Panc1 (cell line): ENCODE measurements at regions not wholly inside any gene's neighbourhood (a gene's known extent, or its start where the extent isn't known, plus 50 kb on each side); places are given as distances from the start of the nearest gene placed in this dataset.

Experiments
- ATAC-seq: fragments of 200-7000 bp; cut with Tn5 transposase; 2 replicates; pipeline ENCODE4 v1.9.1; 2020; ENCODE audit warnings: mild to moderate bottlenecking, moderate library complexity
- BruUV-seq: library from RNA; stranded (reverse); fragments of 400-500 nt; replicated peaks from 2 replicates; lab custom pipeline; 2021; lab: Mats Ljungman, UMichigan
- CTCF ChIA-PET: fragments of 300-600 bp; sonication (Branson Sonifier 250); formaldehyde crosslinking; loops from one replicate; lab custom pipeline; 2022; ENCODE audit warnings: antibody characterized with exemption; lab: Charles Lee
- POLR2A ChIA-PET: fragments of 300-600 bp; sonication (Branson Sonifier 250); formaldehyde crosslinking; loops from one replicate; lab custom pipeline; 2022; ENCODE audit warnings: antibody characterized with exemption; lab: Charles Lee
- DNase-seq: peaks from one replicate; pipeline ENCODE4 v3.0.0-alpha.2; 2010; ENCODE audit warnings: low read depth, low spot score
- H3K27ac ChIP-seq: 2 replicates; pipeline ENCODE4 v1.5.1; 2011; ENCODE audit warnings: mild to moderate bottlenecking, low read length, inconsistent platforms
- H3K27me3 ChIP-seq: fragments of 200-500 bp; sonication (Bioruptor generic); 2 replicates; pipeline ENCODE4 v1.6.0; 2014; ENCODE audit warnings: low read length, inconsistent platforms; ENCODE audit not compliant: control insufficient read depth, insufficient read depth
- H3K36me3 ChIP-seq: fragments of 200-500 bp; sonication (Bioruptor generic); 2 replicates; pipeline ENCODE4 v1.5.1; 2014; ENCODE audit warnings: inconsistent platforms, mild to moderate bottlenecking, low read length, moderate library complexity; ENCODE audit not compliant: control insufficient read depth, insufficient read depth
- H3K4me1 ChIP-seq: 2 replicates; pipeline ENCODE4 v1.5.1; 2011; ENCODE audit warnings: inconsistent platforms, mild to moderate bottlenecking, low read length, moderate library complexity; ENCODE audit not compliant: control insufficient read depth, insufficient read depth
- H3K4me3 ChIP-seq, 2 experiments: 2 replicates each; pipeline ENCODE4 v1.5.1; 2011 to 2012; ENCODE audit warnings: low read depth in 2 of 2, low read length in 2 of 2, mild to moderate bottlenecking in 2 of 2, inconsistent platforms in 1 of 2, moderate library complexity in 1 of 2
- H3K9me3 ChIP-seq: fragments of 200-500 bp; sonication (Bioruptor generic); 2 replicates; pipeline ENCODE4 v1.5.1; 2014; ENCODE audit warnings: low read depth, mild to moderate bottlenecking, inconsistent platforms, low read length, moderate library complexity; ENCODE audit not compliant: control insufficient read depth, insufficient read depth
- CTCF ChIP-seq: fragments of 450-650 bp; IDR thresholded peaks from 2 replicates; pipeline ENCODE4 v1.5.1; 2017; ENCODE audit warnings: mild to moderate bottlenecking
- POLR2AphosphoS5 ChIP-seq: IDR thresholded peaks from 2 replicates; pipeline ENCODE4 v1.6.1; 2012; ENCODE audit warnings: mild to moderate bottlenecking, low read depth, low read length, moderate library complexity
- SIN3A ChIP-seq: IDR thresholded peaks from 2 replicates; pipeline ENCODE4 v1.6.1; 2012; ENCODE audit warnings: low read depth, mild to moderate bottlenecking, low read length, moderate library complexity, borderline replicate concordance; ENCODE audit not compliant: insufficient read depth
- TCF7L2 ChIP-seq: IDR thresholded peaks from 2 replicates; pipeline ENCODE4 v1.6.1; 2011; ENCODE audit warnings: mild to moderate bottlenecking, low read depth, low read length, inconsistent platforms
- in situ Hi-C: cut with HindIII; loops from 2 replicates; pipeline ENCODE4 v1.10.0; 2016; ENCODE audit warnings: low sequenced_read_pairs, low pct_unique_long_range_greater_than_20kb
- intact Hi-C: fragments of 100-400 bp; cut with micrococcal nuclease; formaldehyde crosslinking; loops from one replicate; pipeline ENCODE4 v1.10.0; 2022; ENCODE audit not compliant: unreplicated experiment
- TF ChIP-seq, protein P1 (sequence below), 2 experiments: IDR thresholded peaks; 2 replicates each; pipeline ENCODE4 v1.6.1; 2011 to 2012; ENCODE audit warnings: low read depth in 2 of 2, control low read depth in 1 of 2, low read length in 1 of 2, mild to moderate bottlenecking in 1 of 2, moderate library complexity in 1 of 2; ENCODE audit not compliant: insufficient read depth in 1 of 2

- ChIA-PET CTCF (no interaction called here), POLR2A (no interaction called here)
- no peaks in the 10 kb centered on the region for H3K9me3 ChIP-seq
- no peak overlapping the region for H3K4me3 ChIP-seq
- H3K27ac ChIP-seq, result no peak overlapping the region
- H3K36me3 ChIP-seq, result no peaks in the 10 kb centered on the region
- ATAC-seq, result no peak
- H3K4me1 ChIP-seq, result 0 out of 2 replicates have a peak, but pooled peaks cover 2% of the 10 kb centered on the region
- no peak for DNase-seq
- in situ Hi-C loops (no loop called here), intact Hi-C loops (no loop called here)
- TF ChIP-seq, protein P1, sequence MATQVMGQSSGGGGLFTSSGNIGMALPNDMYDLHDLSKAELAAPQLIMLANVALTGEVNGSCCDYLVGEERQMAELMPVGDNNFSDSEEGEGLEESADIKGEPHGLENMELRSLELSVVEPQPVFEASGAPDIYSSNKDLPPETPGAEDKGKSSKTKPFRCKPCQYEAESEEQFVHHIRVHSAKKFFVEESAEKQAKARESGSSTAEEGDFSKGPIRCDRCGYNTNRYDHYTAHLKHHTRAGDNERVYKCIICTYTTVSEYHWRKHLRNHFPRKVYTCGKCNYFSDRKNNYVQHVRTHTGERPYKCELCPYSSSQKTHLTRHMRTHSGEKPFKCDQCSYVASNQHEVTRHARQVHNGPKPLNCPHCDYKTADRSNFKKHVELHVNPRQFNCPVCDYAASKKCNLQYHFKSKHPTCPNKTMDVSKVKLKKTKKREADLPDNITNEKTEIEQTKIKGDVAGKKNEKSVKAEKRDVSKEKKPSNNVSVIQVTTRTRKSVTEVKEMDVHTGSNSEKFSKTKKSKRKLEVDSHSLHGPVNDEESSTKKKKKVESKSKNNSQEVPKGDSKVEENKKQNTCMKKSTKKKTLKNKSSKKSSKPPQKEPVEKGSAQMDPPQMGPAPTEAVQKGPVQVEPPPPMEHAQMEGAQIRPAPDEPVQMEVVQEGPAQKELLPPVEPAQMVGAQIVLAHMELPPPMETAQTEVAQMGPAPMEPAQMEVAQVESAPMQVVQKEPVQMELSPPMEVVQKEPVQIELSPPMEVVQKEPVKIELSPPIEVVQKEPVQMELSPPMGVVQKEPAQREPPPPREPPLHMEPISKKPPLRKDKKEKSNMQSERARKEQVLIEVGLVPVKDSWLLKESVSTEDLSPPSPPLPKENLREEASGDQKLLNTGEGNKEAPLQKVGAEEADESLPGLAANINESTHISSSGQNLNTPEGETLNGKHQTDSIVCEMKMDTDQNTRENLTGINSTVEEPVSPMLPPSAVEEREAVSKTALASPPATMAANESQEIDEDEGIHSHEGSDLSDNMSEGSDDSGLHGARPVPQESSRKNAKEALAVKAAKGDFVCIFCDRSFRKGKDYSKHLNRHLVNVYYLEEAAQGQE (IDR thresholded peaks at IDR 0.05; ENCODE audit: insufficient read depth in 1 of 2, low read depth in 2 of 2, low read length in 1 of 2), result no peak
- no peak for TF ChIP-seq POLR2AphosphoS5
- no peak for TF ChIP-seq CTCF
- TF ChIP-seq SIN3A, result no peak
- no peak for TF ChIP-seq TCF7L2
- no peaks in the 10 kb centered on the region for H3K27me3 ChIP-seq
- BruUV-seq, result no TSS peak
These were observed 1203.2 kb downstream of the CDH12 start for GRCh38 chr5:21649969-21650368.

- H3K36me3 ChIP-seq, result no peaks in the 10 kb centered on the region
- DNase-seq (no peak), ATAC-seq (no peak)
- intact Hi-C loops, result no loop called here
- H3K4me1 ChIP-seq, result 0 out of 2 replicates have a peak, but pooled peaks cover 2% of the 10 kb centered on the region
- ChIA-PET CTCF (no interaction called here), POLR2A (no interaction called here)
- no peaks in the 10 kb centered on the region for H3K9me3 ChIP-seq
- no peaks in the 10 kb centered on the region for H3K27me3 ChIP-seq
- no peak overlapping the region for H3K4me3 ChIP-seq
- no peak overlapping the region for H3K27ac ChIP-seq
- in situ Hi-C loops, result no loop called here
- TF ChIP-seq CTCF (no peak), TCF7L2 (no peak), POLR2AphosphoS5 (no peak), SIN3A (no peak)
- TF ChIP-seq, protein P1 (IDR thresholded peaks at IDR 0.05; ENCODE audit: insufficient read depth in 1 of 2, low read depth in 2 of 2, low read length in 1 of 2), result no peak
- BruUV-seq, result no TSS peak
These were observed 1206.7 kb downstream of the CDH12 start for GRCh38 chr5:21646469-21646868.
